DMS 273 (cell line): ENCODE measurements at regions not wholly inside any gene's neighbourhood (a gene's known extent, or its start where the extent isn't known, plus 50 kb on each side); places are given as distances from the start of the nearest gene placed in this dataset.

Experiments used
- DNase-seq: peaks from one replicate; lab custom pipeline; 2025; ENCODE audit not compliant: unreplicated experiment; lab: John Stamatoyannopoulos, UW

DNA sequence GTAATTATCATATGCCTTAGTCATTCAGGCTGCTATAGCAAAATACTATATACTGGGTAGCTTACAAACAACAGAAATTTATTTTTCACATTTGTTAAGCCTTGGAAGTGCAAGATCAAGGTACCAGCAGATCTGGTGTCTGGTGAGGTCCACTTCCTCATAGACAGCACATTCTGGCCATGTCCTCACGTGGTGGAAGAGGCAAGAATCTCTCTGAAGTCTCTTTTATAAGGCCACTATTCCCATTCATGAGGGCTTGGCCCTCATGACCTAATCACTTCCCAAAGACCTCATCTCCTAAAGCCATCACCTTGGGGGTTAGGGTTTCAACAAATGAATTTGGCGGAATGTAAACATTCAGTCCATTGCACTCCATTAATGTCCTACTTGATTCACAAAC lies 137.5 kb upstream of the C1GALT1 start:
- no peak for DNase-seq

DNA sequence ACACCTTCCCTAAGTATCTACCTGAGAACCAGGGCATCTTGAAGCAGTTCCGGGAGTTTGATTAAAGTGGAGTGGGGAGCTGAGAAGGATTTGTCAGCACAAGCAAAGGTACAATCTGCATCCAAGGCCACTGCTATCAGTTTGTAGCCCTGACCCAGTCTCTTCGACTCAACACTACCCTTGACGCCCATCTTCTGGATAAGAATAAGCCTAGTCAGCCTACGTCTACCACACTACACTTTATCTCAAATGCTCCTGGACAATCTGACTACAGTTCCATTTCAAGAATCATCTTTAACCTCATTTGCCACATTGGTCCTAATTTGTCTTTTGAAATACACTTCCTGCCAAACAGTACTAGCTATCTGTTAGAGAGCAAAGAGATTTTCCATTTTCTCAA lies 134.1 kb upstream of the C1GALT1 start:
- DNase-seq = no peak

DNA sequence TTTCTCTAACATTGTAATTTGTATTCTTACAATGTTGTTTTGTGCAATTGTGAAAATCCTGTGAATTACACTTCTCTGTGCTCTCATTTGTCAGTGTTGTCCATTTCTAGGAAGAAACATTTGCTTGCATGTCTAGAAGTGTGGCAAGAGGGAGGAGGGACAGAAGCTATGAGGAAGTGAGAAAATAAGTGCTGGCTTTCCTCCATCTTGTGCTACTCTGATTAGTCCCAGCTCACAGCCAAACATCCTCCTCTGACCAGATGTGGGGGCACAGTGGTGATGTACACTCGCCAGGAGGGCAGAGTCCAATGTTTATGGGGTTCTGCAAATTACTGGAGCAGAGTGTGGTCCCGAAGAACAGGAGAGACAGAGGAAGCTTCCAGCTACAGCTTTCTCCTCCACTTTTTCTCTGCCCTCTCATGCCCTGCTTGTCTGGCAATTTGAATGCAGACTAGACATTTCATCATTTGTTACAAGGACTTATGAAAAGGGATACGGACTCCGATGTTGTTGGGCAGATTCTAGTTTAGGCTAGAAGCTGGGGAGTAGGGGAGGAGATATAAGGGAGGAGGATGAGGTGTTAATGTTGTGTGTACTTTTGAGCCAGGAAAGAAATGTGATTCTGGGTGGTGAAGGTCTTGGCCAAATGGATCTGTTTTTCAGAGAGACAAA lies 131.0 kb upstream of the C1GALT1 start:
- DNase-seq = no peak

DNA sequence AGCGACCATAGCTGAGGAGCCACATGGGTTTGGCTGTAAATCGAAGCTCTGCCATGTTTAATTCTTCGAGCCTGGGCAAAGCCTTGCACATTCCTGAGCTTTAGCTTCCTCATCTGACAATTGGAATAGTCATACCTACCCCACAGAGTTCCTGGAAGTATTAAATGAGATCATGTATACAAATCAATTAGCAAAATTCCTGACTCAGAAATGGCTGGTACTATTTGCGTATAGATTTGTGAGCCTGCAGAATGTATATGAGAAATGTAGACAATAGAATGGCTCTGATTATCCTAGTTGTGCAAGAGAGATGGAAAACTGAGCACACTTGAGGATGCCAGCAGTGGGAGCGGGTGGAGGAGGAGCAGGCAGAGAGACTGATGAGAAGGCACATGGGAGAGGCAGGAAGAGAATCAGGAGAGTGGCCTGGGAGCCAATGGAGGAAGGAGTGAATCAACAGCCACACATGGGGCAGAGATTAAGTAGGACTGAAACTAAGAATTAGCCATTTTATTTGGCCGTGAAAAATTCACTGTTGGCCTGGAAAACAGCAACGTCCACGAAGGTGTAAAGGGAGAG lies 128.0 kb upstream of the C1GALT1 start:
- no peak for DNase-seq

DNA sequence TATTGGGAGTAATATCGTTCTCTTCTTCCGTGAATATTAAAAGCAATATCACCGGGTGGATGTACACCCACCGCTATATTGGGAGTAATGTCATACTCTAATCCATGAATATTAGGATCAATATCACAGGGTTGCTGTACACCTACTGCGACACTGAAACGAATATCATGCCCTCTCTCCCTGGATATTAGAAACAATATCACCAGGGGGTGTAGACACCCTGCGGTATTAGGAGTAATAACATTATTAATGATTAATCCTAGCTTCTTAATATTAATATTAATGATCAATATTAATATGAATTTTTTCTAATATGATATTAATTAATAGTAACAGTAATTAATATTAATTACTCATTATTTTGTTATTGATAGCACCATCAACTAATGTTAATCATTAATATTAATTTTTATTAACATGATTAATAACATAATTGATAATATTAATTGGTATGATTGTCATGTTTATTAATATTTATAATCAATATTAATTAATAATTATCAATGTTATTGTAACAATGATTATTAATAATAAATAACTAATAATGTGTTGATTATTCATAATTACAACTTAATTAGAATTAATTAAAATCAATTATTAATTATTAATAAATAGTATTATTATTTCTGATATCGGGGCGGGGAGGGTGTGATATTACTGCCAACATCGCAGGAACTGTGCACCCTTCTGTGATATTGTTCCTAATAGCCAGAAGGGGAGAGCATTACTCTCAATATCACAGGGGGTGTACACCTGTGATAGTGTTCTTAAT lies 121.3 kb upstream of the C1GALT1 start:
- DNase-seq = no peak

DNA sequence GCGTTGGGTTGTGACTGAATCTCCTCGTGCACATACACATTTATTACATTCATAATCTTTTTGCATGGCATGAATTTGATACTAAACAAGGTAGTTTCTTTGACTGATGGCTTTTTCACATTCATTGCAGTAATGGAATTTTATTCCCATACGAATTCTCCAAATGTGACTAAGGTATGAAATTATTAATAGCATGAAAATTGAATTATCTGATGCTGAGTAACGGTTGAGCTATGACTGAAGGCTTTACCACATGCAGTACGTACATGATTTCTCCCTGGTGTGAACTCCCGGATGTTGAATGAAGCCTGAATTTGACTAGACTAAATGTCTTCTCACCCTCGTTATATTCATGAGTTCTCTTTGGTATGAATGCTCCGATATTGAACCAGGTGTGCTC lies 104.4 kb upstream of the C1GALT1 start:
- DNase-seq = no peak

DNA sequence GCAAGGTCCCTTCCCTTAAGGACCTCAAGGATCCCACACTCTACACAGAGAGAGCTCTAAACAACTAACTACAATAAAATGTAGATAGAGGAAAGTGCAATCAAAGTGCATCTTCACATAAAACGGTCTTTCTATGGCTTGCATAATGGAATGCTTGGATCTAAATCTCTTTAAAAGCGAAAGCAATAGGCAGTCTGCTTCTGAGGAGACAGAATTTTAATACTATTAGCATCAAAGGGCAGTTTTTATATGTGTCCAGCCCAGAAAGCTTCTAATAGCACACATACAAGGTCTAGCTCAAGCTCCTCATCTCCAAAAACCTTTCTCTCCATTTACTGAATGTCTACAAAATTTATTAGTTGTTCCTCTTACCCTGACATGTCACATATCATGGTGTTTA lies 101.5 kb upstream of the C1GALT1 start:
- DNase-seq = no peak

DNA sequence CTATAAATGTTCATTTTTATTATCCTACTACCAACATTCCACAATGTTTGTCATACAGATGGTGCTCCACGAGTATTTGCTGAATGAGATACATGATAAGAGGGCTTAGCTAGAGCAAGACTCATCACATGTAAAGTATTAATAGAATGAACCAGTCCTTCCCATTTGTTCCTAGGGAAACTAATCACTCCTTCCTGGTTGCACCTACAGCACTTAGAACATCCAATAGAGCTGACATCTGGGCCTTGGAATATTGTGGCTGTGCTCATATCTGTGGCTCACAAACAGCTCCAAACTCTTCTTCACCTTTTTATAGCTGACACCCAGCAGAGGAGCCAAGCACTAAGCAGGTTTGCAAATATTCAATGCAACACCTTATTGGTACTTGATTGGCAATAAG lies 91.9 kb upstream of the C1GALT1 start:
- no peak for DNase-seq

DNA sequence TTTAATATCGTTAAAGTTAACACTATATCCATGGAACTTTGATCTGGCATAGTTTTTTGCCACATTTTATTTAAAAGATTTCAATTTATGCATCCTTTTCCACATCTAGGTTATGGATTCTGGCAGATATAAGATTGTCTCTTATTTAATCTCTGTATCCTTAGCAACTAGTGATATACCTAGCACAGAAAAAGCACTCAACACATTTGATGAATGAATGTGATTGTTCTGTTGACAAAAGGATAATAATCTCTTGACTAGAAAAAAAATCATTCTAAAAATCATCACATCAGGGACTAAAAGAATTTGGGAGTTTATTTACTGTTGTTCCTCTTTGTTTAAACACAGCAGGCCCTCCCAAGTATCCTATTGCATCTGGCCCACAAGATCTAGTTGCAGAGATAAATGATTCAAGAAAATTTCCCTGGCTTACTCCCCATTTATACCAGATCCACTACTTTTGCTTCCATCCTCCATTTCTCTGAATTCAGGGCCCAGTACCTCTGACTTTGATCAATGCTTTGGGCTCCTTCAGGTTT lies 84.0 kb upstream of the C1GALT1 start:
- no peak for DNase-seq

DNA sequence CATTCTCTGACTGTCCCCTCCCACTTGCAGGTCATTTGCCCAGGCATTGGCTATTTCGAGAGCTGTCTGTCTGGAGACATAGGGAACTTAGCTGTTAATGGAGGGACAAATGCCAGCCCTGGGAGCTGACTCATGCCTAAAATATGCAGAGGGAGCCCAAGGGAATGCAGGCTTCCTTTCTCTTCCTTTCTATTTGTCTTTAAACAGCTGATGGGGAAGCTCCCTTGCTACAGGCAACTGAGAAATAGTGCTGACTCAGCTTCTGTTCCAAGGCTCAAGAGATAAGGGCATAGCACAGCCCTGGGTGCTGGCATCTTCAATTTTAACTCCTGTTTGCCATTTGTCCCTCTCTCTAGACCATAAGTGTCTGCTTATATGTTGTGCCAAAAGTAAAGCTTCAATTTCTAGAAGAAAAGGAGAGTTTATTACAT lies 82.7 kb upstream of the C1GALT1 start:
- peak; percentile 82 for DNase-seq

DNA sequence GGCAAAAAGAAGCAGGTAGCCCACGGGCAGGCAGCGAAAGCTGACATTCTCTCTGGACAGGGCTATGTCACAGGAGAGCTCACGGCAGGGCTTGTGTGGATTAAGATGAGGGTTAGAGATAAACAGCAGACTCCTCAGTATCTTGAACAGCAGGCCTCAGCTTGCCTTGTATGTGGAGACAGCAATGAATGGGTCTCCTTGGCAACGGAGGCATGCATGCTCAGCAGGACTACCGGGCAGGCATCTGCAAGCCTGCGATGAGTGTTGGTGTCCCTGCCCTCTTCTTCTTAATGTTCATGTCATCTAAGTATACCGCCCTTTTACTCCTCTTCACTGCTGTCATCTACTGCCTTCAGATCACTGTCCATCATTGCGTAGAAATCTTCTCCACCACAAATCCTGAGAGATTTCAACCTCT lies 81.9 kb upstream of the C1GALT1 start:
- peak; percentile 85 for DNase-seq

DNA sequence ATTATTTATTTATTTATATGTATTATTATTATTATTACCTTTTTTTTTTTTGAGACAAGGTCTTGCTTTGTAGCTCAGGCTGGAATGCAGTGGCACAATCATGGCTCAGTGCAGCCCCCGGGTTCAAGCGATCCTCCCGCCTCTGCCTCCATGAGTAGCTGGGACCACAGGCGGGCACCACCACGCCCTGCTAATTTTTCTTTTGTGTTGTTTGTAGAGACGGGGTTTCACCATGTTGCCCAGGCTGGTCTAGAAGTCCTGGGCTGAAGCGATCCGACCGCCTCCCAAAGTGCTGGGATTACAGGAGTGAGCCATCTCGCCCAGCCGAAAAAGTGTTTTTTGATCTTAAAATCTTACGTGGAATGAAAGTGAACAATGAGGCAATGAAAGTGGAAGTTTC lies 79.4 kb upstream of the C1GALT1 start:
- no peak for DNase-seq

DNA sequence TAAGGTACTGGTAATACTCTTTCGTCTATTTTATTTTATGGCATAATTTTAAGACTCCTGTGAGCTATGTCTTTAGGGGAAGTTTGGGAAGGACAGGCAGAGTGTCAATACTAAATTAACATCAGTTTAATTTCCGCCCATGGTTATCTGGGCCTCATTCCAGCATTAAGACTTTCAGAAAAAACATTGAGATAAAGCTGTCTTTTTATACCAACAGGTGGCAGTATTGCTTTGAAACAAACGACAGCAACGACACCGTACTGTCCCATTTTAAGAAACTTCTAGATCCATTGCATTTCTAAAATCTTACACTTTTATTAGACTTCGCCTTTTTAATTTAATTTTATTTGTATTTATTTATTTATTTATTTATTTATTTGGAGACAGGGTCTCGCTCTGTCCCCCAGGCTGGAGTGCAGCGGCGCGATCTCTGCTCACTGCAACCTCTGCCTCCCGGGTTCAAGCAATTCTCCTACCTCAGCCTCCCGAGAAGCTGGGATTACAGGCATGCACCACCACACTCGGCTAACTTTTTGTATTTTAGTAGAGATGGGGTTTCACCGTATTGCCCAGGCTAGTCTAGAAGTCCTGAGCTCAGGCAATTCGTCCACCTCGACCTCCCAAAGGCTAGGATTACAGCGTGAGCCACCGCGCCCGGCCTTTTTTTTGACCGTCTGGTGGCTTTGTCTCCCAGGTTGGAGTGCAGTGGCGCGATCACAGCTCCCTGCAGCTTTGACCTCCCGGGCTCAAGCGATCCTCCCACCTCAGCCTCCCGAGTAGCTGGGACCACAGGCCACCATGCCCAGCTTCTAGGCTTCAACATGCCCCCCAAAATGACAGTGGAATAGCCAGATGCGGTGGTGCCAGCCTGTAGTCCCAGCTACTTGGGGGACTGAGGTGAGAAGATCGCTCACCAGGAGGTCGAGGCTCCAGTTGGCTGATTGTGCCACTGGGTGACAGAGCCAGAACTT lies 78.7 kb upstream of the C1GALT1 start:
- DNase-seq = peak; percentile 78

DNA sequence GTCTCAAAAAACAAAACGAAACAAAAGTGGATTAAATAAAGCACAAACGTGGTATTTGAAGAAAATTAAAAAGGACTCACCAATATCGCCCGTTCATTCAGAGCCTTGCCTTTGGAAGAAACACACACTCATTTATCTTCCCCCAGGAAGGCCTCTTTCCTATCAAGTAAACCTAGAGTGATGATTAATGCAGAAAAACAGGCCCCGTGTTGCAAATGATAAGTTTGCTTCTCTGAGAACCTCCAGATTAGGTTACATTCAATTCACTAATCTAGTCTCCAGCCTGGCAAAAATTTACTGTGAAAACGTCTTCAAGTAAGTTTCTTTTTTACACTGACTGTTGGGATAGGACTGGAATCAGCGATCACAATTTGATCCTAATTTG lies 78.0 kb upstream of the C1GALT1 start:
- DNase-seq = no peak

DNA sequence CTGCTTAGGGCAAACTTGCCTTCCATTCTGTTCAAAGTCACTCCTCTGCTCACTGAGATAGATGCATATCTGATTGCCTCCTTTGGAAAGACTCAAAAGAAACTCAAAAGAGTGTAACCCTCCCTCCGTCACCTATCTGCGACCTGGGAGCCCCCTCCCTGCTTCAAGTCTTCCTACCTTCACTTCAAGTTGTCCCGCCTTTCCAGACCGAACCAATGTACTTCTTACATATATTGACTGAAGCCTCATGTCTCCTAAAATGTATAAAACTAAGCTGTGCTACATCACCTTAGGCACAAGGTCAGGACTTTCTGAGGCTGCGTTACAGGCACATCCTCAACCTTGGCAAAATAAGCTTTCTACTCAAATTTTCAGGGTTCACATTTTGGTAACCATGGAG lies 77.4 kb upstream of the C1GALT1 start:
- DNase-seq = no peak

DNA sequence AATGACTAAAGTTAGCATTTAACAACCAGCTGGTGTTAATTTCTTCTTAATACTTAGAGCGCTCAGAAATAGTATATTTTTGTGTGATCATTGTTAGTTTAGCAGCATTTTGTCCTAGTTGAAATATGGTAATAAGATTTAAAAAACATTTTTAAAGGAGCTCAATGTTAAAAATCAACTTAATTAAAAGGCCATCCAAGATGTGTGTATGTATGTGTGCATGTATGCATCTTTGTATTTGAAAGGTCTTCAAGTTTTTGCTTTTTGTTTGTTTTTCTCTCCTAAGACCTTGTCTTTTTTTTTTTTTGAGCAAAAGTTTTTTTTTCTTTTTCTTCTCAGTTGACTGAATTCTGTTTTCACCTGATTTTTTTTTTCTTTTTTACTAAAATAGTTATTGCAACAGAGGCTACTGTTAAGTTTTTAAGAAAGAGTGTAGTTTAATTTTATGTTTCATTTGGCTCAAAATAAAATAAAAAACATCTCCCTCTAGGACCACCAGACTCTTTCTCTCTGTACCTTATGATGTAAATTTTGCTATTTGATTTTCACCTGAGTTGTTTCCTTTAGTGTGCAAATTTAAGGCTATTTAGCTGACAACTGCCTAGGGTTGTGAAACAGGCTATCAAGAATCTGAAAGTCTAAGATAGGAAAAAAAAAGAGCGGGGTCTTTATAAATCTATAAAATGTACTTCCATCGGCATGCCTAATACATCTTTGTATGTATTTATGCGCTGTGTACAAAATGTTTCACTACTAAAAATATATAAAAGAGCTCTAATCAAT lies 76.4 kb upstream of the C1GALT1 start:
- no peak for DNase-seq

DNA sequence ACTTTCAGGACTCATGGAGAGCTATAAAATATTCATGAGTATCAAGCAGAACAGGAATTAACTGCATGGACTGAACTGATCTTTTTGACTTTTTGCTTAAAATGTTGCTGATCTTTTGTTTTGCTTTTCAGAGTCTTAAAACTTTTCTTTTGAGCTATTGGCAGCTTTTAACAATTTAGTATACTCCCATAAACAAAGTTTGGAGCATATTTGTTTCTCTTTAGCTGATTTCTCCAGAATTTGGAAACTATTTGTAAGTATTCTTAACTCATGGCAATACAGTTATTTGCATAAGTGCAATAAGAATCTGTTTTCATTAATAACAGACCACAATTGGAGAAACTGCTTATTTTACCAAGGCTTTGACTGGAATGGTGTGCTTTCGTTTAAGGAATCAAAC lies 73.4 kb upstream of the C1GALT1 start:
- DNase-seq = no peak

DNA sequence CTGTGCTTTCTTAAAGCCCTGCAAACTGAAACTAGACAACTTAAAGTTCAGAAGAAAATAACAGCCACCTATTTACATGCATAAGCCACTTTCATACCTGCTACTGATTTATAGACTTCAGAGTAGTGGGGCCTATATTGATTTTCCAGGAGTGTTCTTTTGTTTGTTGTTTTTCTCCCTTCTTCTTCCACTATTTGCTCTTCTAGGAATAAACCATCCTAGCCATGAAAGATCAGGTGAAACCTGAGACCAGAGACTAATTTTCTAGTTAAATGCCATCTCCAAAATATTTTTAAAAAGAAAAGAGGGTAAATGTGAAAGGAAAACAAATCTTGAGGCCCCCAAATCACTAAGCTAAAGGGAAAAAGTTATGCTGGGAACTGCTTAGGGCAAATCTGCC lies 72.4 kb upstream of the C1GALT1 start:
- DNase-seq = no peak

DNA sequence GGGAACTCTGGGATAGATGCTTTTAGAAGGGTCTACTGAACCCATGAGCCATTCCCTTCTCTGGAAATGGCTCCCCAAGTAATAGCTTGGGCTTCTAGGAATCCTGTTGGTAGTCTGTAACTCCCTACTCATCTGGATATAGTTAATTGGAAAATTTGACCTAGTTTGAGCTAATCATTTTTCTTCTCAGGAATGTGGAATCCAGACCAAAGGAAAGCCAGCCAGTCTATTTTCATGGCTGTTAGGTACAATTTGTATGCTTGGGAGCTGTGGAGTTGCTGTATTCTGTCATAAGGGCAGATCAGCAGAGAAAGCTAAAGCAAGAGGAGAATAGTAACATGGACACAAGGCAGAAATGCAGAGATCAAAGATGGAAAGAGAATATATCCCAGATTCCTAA lies 71.6 kb upstream of the C1GALT1 start:
- DNase-seq = no peak

DNA sequence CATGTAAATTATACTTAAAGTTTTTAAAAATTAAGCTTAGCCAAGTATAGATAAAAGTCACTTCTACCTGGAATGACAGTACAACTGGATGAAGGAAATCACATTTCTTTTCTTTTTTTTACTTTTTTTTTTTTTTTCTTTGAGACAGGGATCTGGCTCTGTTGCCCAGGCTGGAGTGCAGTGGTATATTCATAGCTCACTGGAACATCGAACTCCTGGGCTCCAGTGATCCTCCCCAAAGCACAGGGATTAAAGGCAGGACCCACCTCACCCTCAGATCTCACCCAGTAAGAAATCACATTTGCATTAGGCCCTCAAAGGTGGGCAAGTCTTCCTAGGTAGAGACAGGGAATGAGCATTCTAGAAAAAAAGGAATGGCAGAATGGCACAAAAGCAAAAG lies 69.5 kb upstream of the C1GALT1 start:
- no peak for DNase-seq
